ENCODE measurements at regions not wholly inside any gene's neighbourhood (a gene's known extent, or its start where the extent isn't known, plus 50 kb on each side); places are given as distances from the start of the nearest gene placed in this dataset.
"Not testable (repeated sequence)": the region's sequence is repeated elsewhere in the genome, so short reads cannot be mapped to it uniquely, and the experiment has no call there.

- TF ChIP-seq CTCF (IDR thresholded peaks at IDR 0.05); EZH2 (IDR thresholded peaks at IDR 0.05; ENCODE audit: borderline replicate concordance, insufficient read depth, low read depth, low read length, poor library complexity, severe bottlenecking): not testable (repeated sequence)
Observed at GRCh38 chr1:146704162-146704724, 233.9 kb upstream of the NBPF12 start.

All from B cell (primary cell).